Smooth muscle cell (in vitro differentiated cells): ENCODE measurements at regions not wholly inside any gene's neighbourhood (a gene's known extent, or its start where the extent isn't known, plus 50 kb on each side); places are given as distances from the start of the nearest gene placed in this dataset.
"Not testable (repeated sequence)": the region's sequence is repeated elsewhere in the genome, so short reads cannot be mapped to it uniquely, and the experiment has no call there.

Source experiments
- DNase-seq: peaks from one replicate; lab custom pipeline; 2025; ENCODE audit not compliant: unreplicated experiment; lab: John Stamatoyannopoulos, UW
- H2AFZ ChIP-seq: fragments of 200-600 bp; sonication (generic); 2 replicates; pipeline ENCODE4 v1.6.0; 2016; ENCODE audit warnings: antibody characterized with exemption, low read depth, mild to moderate bottlenecking
- H3F3A ChIP-seq: fragments of 200-600 bp; sonication (generic); 2 replicates; pipeline ENCODE4 v1.6.0; 2017; ENCODE audit warnings: antibody characterized with exemption, low read depth
- H3K27ac ChIP-seq: fragments of 200-600 bp; sonication (generic); 2 replicates; pipeline ENCODE4 v1.5.1; 2016; ENCODE audit warnings: low read depth, mild to moderate bottlenecking
- H3K27me3 ChIP-seq: fragments of 200-600 bp; sonication (generic); 2 replicates; pipeline ENCODE4 v1.6.1; 2016; ENCODE audit warnings: low read depth, mild to moderate bottlenecking
- H3K36me3 ChIP-seq: fragments of 200-600 bp; sonication (generic); 2 replicates; pipeline ENCODE4 v1.5.1; 2016; ENCODE audit warnings: low read depth
- H3K4me1 ChIP-seq: fragments of 200-600 bp; sonication (generic); 2 replicates; pipeline ENCODE4 v1.5.1; 2016; ENCODE audit warnings: low read depth
- H3K4me2 ChIP-seq: fragments of 200-600 bp; sonication (generic); 2 replicates; pipeline ENCODE4 v1.6.0; 2016; ENCODE audit warnings: mild to moderate bottlenecking
- H3K4me3 ChIP-seq: fragments of 200-600 bp; sonication (generic); 2 replicates; pipeline ENCODE4 v1.5.1; 2016; ENCODE audit warnings: mild to moderate bottlenecking
- H3K79me2 ChIP-seq: fragments of 200-600 bp; sonication (generic); 2 replicates; pipeline ENCODE4 v1.6.0; 2016; ENCODE audit warnings: low read depth, mild to moderate bottlenecking
- H3K9ac ChIP-seq: fragments of 200-600 bp; sonication (generic); 2 replicates; pipeline ENCODE4 v1.6.0; 2016; ENCODE audit warnings: low read depth
- H3K9me3 ChIP-seq: fragments of 200-600 bp; sonication (generic); replicated peaks from 2 replicates; pipeline ENCODE4 v1.5.1; 2016; ENCODE audit warnings: low read depth
- H4K20me1 ChIP-seq: fragments of 200-600 bp; sonication (generic); 2 replicates; pipeline ENCODE4 v1.6.0; 2016; ENCODE audit warnings: low read depth
- WGBS: methylation state at CpG from one replicate; pipeline ENCODE4 v1.1.7; 2016; ENCODE audit warnings: low lambda C conversion rate; 5-methylcytosine and 5-hydroxymethylcytosine counted together
- TF ChIP-seq, protein P1 (sequence below): fragments of 200-600 bp; sonication (generic); IDR thresholded peaks from 2 replicates; pipeline ENCODE4 v1.5.1; 2017; ENCODE audit warnings: borderline replicate concordance, mild to moderate bottlenecking, antibody characterized with exemption; ENCODE audit not compliant: insufficient read depth, poor library complexity, severe bottlenecking

- DNase-seq: no peak
- H3K27ac ChIP-seq: no peak overlapping the region
- H2AFZ ChIP-seq: no peak overlapping the region
- H3K9me3 ChIP-seq: no peaks in the 10 kb centered on the region
- peaks cover 11% of the 10 kb centered on the region for H3K27me3 ChIP-seq
- H3K9ac ChIP-seq: no peak overlapping the region
- no peaks in the 10 kb centered on the region for H3K4me1 ChIP-seq
- TF ChIP-seq, protein P1, sequence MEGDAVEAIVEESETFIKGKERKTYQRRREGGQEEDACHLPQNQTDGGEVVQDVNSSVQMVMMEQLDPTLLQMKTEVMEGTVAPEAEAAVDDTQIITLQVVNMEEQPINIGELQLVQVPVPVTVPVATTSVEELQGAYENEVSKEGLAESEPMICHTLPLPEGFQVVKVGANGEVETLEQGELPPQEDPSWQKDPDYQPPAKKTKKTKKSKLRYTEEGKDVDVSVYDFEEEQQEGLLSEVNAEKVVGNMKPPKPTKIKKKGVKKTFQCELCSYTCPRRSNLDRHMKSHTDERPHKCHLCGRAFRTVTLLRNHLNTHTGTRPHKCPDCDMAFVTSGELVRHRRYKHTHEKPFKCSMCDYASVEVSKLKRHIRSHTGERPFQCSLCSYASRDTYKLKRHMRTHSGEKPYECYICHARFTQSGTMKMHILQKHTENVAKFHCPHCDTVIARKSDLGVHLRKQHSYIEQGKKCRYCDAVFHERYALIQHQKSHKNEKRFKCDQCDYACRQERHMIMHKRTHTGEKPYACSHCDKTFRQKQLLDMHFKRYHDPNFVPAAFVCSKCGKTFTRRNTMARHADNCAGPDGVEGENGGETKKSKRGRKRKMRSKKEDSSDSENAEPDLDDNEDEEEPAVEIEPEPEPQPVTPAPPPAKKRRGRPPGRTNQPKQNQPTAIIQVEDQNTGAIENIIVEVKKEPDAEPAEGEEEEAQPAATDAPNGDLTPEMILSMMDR: no peak
- H3K4me3 ChIP-seq: no peak overlapping the region
- H3K79me2 ChIP-seq: no peaks in the 10 kb centered on the region
- no peaks in the 10 kb centered on the region for H4K20me1 ChIP-seq
- WGBS: 93% methylated on average over 4 of the region's 4 CpGs
- no peak overlapping the region for H3K4me2 ChIP-seq
- no peaks in the 10 kb centered on the region for H3K36me3 ChIP-seq
- no peaks in the 10 kb centered on the region for H3F3A ChIP-seq
Observed at GRCh38 chr11:33974804-33975203, 76.7 kb upstream of the CAPRIN1 start.

GRCh38 chr11:33971530-33971929 lies 79.7 kb upstream of the LMO2 start:
- not testable (repeated sequence) for H3K4me1 ChIP-seq, DNase-seq, H3K9me3 ChIP-seq, H3K4me3 ChIP-seq, H3K9ac ChIP-seq, H3F3A ChIP-seq, H3K27ac ChIP-seq, H4K20me1 ChIP-seq, H3K27me3 ChIP-seq, H3K36me3 ChIP-seq, H3K79me2 ChIP-seq
- 78% methylated on average over 12 of the region's 12 CpGs for WGBS
- H2AFZ ChIP-seq: peak overlapping the region; percentile 16
- peak overlapping the region; percentile 9 for H3K4me2 ChIP-seq

GRCh38 chr11:33970984-33971466 lies 79.1 kb upstream of the LMO2 start:
- no peak overlapping the region for H3K27ac ChIP-seq
- peak overlapping the region; percentile 16 for H2AFZ ChIP-seq
- H3K4me2 ChIP-seq: peak overlapping the region; percentile 9
- no peak overlapping the region for H3K4me3 ChIP-seq
- H3K9ac ChIP-seq: no peak overlapping the region
- no peaks in the 10 kb centered on the region for H3K9me3 ChIP-seq
- no peak for DNase-seq
- H3K79me2 ChIP-seq: no peaks in the 10 kb centered on the region
- H3K36me3 ChIP-seq: no peaks in the 10 kb centered on the region
- 20% methylated on average over 8 of the region's 8 CpGs for WGBS
- no peaks in the 10 kb centered on the region for H3F3A ChIP-seq
- no peaks in the 10 kb centered on the region for H3K4me1 ChIP-seq
- TF ChIP-seq, protein P1: peak; percentile 63
- H4K20me1 ChIP-seq: no peaks in the 10 kb centered on the region
- no peaks in the 10 kb centered on the region for H3K27me3 ChIP-seq

DNA sequence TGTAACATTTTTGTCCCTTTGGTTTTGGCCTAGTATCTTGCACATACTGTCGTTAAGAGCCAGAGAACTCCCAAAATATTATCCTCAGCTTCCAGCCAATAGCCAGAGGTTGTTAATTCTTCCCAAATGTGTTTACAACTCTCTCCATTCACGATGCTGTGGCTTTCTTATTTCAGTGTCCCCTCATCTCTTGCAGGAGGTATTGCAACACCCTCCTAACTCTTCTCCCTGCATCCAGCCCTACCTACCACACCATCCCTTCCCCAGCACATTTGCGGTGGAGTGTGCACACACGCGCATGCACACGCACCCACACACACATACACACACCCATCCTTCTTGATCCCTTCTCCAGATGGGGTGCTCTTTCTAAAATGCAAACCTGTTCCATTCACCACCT lies 75.6 kb upstream of the LMO2 start:
- no peak overlapping the region for H3K27ac ChIP-seq
- H4K20me1 ChIP-seq: no peaks in the 10 kb centered on the region
- 93% methylated on average over 6 of the region's 6 CpGs for WGBS
- no peaks in the 10 kb centered on the region for H3K79me2 ChIP-seq
- H2AFZ ChIP-seq: no peak overlapping the region
- H3K36me3 ChIP-seq: no peaks in the 10 kb centered on the region
- no peaks in the 10 kb centered on the region for H3K27me3 ChIP-seq
- no peak overlapping the region for H3K4me3 ChIP-seq
- no peaks in the 10 kb centered on the region for H3F3A ChIP-seq
- H3K9me3 ChIP-seq: no peaks in the 10 kb centered on the region
- TF ChIP-seq, protein P1: no peak
- DNase-seq: no peak
- no peaks in the 10 kb centered on the region for H3K4me1 ChIP-seq
- H3K9ac ChIP-seq: no peak overlapping the region
- H3K4me2 ChIP-seq: no peak overlapping the region
